NCI-H345 treated with DMSO at 0.1 percent for 48 hours (cell line): ENCODE measurements at regions not wholly inside any gene's neighbourhood (a gene's known extent, or its start where the extent isn't known, plus 50 kb on each side); places are given as distances from the start of the nearest gene placed in this dataset.
A peak's percentile ranks its signal among the peaks of the same experiment; 100 is the strongest.

Source experiments
- DNase-seq: peaks from one replicate; lab custom pipeline; 2025; ENCODE audit not compliant: unreplicated experiment; lab: John Stamatoyannopoulos, UW

DNA sequence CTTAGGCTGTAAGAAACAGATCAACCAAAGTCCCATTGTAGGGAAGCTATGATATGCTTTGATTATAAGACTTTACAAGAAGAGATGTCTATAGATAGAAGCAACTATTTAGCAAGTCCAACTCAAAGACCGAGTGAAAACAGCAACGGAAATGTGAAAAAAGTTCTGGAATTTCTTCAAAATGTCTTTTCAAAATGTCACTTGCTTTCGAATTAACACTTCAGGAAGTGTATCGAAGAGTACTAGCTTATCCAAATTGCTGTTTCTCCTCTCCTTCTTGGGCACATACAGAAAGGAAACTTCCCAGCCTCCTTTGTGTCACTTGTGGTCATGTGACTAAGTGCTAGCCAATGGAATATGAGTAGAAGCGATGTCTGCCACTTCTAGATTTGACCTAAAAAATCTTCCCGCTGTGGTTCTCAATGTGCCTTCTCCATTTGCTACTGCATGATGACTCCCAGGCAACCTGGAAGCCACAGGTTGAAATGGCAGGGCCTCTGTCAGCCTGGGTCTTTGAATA is 89.9 kb downstream of the TSEN15 start:
- no peak for DNase-seq

DNA sequence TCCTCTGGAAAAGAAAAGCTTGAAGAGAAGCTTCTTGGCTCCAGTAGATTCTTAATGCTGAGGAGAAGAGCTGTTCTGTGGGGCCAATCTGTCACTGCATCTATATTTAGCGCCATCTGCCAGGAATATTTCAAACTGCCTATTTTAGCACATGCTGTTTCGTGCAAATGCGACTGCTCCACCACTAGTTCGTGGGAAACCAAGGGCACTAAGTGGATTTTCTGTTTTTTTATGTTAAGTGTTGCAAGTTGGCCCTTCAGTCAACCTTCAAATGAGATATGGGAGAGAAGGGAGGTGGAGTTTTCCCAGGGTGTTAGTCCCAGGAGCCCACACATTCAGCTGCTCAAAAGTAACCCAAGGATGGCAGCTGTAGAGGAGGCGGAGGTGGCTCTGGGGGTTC is 91.9 kb downstream of the TSEN15 start:
- no peak for DNase-seq

DNA sequence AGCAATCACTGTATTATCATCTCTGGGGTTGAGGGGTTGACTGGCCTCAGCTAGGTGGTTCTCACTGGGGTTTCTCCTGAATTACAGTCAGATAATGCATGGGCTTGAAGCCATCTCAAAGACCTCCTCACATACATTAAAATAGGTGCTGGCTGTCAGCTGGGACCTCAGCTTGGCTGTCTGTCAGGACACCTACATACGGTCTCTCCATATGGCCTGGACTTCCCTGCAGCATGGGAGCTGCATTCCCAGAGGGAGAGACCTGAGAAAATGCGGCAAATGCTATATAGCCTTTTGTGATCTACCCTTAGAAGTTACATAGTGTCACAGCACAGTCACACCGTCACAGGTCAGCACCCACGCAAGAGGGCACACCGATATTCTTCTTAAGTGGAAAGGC is 93.6 kb downstream of the TSEN15 start:
- no peak for DNase-seq

DNA sequence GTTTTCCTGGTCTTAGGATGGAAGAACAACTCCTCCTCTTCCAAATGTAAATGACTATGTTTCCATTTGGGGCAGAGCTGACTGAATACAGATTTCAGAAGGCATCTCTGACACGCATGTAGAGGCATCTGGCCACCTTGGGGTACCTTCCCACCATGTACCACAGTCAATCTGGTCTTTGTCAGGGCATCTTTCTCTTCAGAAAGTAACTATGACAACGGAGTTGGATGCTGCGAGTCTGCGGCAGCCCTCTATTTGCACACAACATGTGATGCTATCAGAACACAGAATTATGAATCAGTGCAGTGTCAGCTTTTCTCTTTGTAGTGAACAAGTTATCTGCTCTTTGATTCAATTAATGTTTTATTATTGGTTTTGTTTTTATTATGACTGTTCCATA is 94.7 kb downstream of the TSEN15 start:
- no peak for DNase-seq

DNA sequence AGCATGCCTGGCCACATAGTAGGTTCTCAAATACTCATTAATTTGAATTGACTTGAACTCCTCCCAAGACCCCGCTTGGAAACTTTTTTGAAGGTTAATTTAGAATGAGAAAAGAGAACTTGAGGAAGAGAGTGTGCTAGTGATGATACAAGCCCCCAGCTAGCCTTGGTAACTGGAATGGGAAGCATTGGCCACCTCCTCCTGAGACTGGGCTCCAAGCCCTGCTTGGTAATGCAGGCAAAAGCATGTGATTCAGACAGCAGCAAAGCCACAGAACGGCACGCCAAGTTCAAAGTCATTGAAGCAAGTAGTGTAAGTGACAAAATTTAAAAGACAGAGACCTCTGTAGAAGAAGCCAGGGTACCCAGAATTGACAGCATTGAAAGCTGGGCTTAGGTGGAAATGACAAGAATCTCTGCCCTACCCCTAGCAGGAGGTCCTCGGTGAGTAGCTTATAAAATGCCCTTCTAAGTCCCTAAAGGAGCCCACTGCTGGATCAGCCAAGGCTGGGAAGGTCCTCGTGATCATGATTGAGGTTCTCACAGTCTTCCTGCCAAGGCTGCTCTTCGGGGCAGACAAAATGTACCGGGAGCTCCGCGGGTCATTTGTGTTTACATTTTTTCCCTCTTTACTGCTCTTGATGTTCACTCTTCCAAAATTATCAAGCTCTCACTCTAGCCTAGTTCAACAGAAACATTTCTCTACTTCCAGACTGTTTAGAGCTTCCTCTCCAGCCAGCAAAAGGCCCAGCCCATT is 99.4 kb downstream of the TSEN15 start:
- no peak for DNase-seq

DNA sequence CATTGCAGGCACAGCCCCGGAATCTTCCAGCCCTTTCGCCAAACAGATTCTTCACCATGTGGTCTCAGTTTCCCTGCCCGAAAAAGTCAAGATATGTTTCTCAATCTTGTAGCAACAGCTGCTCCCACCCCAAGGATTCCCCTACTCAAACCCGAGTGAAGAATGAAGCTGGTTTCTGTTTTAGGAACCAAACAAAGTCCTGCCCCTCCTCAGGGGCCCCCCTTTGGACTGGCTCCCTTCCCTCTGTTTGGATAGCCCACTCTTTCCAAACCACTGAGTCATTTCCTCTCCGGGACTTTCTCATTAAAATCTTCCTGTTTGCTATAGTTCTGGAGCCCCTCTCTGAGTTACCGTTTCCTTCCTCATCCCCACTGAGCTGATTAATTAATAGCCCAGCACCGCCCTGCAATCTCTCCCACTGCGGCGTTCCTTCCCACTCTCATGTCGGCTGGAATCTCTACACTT is 100.9 kb downstream of the TSEN15 start:
- no peak for DNase-seq

DNA sequence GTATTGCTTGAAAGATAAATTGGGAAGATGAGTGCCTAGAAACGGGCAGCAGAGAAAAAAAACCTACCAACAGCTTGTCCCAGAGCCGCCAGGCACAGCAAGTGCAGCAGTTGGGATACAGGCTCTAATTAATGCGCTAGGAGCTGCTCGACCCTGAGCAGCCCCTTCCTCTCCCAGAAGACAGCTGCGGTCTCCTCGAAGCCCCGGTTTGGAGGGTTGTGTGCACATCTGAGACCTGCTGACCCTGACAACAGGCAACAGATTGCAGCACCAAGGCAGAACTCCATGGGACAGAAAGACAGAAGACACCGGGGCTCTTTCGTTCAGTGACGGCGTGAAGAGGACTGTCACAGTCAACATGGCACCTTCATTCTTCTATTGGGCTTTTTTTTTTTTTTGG is 101.4 kb downstream of the TSEN15 start:
- no peak for DNase-seq

DNA sequence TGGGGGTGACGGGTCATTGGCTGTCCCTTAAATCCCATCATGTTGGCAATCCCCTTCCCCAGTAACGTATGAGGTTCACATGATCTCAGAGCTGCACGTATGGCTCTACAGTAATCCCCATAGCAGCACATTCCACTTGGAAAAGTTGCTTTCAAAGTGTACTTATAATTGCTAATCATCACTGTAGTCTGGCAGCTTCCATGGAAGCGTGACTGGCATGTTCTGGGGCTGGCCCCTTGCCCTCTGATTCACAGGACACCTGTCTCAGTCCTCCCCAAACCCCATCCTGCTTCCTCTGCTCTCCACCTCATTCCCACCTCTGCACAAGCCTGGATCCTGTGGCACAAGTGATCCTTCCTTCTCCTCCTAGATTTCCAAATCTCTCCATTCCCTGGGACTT is 102.2 kb downstream of the TSEN15 start:
- DNase-seq: no peak

DNA sequence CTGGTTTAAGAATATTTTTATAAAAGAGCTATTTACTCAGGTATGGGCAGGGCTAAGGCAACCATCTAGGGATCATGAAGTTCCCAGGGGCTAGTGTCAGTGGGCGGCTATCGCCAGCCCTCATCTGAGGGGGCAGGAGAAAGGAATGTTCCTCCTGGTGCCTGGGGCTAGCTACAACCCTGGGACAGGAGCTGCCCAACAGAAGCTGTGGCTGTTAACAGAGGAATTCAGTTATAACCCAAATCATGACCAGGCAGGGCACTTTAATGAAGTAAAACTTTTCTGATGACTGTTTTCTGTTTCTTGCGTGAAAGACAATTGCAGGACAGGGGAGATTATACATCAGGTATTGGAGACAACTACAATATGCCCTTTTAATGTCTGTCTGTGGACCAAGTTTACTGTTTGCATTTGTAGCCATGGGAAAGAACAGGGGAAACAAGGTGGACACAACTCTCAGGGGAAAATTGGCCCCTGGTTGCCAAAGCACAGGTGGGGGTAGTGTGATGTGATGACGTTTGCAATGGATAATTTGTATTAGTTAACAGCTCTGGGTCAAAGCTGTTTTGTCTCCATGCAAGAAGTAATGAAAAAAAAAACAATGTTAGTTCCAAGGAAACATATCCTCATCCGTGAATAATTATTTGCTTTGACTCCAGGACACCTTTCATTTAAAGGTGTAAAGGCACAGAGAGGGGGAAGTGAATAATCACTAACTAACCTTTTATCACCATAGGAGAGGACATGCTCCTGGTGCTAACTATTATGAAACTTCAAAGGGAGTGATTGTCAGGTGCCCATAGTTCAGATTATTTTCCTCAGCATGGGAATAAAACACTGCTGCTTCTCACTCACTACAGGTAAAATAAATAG is 105.2 kb downstream of the TSEN15 start:
- DNase-seq: peak; percentile 59

DNA sequence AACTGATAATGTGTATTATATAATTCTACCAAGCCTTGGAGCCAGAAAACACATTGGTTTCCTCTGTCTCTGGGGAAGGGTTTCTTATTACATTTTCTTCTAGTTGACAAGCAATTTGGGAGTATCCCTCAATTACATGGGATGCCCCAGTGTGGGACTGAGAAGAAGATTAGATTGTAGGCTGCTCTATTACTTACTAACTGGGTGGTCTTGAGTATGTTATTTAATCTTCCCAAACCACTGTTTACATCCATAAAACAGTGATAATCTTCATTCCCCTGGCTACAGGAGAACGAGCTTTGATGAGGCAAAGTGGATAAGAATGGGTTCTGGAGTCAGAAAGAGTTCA is 105.8 kb downstream of the TSEN15 start:
- no peak for DNase-seq

DNA sequence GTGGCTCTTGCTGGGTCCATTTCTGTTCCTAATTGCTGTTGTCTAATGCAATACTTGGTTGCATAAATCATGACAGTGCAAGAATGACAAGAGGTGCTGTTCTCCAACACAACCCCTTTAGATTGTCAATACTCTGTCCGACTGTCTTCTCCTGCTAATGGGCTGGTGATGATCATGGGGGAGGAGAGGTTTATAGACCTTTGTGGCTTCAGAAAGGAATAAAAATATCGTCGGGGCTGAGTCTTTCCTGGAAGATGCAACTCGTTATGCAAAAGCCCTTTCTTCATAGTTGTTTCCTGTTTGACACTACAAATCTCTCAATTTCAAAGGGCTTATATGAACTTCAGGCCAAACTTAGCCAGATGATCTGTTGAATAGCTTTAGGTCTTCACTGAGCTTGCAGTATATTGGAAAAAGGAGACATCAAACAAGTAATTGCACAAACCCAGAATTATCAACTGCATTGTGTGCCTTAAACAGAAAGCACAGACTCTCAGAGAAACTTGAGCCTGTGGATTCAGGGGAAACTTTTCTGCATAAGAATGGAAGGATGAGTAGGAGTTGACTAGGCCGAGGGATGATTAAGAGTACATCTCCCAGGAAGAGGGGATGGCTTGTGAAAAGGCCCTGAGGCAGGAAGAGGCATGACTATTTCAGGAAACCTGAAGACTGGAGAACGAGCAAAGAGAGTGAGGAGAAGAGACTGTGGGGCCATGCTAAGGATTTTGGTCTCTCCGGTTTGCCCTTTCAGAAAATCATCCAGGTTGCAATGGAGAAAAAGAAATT is 107.6 kb downstream of the TSEN15 start:
- no peak for DNase-seq

DNA sequence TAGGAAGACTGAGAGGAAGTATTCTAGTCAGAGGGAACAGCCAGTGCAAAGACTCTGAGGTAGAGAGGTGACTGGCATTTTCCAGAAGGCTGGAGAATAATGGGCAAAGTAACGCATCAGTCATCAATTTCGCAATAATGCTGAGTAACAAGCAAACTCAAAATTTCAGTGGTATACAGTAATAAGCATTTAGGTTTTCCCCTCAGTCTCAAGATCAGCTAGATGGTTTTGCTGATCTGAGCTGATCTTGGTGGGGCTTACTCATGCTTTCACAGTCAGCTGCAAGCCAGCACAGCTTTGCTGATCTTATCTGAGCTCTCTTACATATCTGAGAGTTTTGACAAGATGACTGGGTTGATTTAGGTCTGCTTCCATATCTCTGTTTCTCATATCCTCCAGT is 108.7 kb downstream of the TSEN15 start:
- DNase-seq: no peak

DNA sequence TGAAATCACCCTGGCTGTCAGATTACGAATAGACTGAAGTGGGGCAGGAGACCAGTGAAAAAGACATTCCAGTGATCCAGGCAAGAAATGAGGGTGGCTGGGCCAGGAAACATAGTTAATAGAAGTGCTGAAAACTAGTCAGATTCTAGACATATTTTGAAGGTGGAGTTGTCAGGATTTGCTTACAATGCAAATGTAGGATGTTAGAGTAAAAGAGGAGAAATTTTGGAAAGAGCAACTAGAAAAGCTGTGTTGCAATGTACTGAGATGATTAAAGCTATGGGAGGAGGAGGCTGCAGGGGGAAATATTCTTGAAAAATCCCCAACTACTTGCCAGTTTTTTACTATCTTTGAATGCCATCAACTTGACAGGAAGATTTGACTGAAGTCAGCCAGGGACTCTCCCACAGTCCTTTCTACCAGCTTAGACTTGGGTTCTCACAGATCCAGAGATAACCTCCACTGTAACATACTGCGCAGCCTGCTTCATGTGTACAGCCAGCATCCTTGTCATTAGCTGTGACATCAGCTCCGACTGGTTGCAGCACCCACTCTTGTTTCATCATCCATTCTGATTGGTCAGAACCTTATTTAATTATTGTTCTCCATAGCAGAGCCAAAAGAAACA is 109.7 kb downstream of the TSEN15 start:
- DNase-seq: no peak

DNA sequence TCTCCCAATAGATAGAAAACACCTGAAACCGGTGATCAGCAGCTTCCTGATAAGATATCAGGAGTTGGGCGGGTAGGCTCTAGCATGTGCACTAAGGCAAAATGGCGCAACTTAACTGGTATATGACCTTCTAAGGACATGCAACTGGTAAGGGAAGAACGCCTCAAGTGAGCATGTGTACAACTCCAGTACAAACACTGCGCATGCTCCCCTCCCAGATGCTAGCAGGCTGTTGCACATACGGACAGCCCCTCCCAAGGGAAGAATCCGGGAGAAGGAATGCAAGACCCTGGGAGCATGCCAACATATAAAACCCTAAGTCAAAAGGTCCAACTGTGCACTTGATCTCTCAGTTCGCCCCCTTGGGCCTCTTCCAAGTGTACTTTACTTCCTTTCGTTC is 110.8 kb downstream of the TSEN15 start:
- DNase-seq: no peak

DNA sequence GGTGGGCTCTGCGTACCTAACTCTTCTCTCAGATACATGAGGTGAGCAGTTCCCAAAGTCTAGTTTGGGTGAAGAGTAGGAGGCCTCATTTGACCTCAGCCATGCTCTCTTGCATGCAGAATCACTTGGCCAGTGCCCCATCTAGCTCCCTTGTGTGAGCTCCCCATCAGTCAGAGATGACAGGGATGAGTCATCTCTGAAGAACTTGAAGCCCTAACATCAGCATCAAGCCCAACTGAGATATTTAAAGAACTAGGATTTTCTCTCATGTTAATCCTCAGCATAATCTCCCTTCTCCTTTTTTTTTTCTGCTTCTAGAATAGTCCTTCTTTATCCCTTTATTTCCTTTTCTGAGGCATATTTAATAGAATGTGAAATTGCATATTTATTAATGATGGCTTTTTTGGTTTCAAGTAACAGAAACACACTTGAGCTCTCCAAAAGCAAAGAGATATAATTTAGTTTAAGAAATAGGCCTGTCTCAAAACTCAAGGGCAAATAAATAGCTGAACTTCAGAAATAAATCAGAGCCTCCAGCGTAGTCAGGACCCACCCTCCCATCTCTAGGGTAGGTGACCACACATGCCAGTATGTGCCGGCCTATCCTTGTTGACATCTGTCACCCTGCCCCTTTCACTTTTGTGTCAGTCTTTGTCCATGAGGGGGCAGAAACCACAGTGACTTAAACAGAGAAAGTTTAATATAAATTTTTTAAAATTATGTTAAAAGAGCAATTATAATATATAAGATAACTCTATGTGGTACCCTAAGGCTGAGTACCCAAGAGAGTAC is 112.3 kb downstream of the TSEN15 start:
- no peak for DNase-seq

DNA sequence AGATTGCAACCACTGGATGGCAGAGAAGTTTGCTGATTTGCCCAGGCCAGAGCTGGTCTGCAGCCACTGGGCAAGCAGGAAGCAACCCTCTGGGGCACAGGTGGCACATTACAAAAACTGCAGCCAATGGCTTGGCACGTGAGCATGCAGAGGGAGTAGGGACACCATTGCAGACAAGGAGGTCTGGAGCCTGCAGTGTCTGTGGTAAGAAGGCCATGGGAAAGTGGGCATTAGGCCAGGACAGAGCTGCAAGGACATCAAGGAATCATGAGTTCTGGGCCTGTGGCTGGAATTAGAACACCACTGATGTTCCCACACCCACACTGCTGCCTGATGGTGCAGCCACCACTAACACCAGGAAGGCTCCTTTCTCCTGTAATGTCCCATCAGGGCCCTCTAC is 113.0 kb downstream of the TSEN15 start:
- no peak for DNase-seq

DNA sequence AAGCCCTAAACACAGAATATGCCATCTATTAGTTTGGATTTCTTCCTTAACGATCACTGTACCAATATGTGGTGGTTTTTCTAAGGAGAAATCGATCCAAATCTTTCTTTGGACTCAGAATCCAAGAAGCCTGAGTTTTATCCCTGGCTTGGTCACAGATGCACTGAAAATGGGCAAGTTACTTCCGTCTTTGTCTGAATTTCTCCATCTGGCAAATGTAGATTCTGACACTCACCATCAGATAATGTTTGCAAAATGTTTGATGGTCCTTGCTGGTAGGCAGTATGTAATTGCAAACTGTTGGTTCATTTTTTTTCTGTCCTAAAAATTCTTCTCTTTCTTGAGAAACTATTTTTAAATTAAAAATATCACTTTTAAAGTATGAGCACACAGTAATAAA is 115.0 kb downstream of the TSEN15 start:
- no peak for DNase-seq

DNA sequence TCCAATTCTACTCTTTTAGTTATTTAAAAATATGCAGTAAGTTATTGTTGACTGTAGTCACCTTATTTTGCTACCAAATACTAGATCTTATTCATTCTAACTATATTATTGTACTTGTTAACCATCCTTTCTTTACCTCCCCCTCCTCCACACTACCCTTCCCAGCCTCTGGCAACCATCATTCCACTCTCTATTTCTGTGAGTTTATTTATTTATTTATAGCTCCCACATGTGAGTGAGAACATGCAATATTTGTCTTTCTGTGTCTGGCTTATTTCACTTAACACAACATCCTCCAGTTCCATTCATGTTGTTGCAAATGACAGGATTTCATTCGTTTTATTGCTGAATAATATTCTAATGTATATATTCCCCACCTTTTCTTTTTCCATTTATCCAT is 115.8 kb downstream of the TSEN15 start:
- DNase-seq: no peak

DNA sequence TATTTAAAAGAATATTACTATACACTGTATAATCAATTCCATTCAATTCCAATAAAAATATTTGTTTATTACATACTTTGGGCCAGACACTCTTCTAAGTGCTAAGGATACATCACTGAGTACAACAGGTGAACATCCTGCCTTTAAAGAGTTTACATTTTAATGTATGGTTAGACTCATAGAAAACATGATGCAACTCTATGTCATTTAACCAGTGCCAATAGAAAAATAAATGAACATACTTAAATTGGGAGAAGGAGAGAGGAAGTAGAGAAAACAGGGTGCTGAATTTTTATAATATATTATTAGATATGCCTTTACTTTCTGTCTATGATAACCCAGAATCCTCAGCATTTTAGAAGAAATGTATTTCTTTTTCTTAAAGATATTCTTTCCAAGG is 119.2 kb downstream of the TSEN15 start:
- no peak for DNase-seq

DNA sequence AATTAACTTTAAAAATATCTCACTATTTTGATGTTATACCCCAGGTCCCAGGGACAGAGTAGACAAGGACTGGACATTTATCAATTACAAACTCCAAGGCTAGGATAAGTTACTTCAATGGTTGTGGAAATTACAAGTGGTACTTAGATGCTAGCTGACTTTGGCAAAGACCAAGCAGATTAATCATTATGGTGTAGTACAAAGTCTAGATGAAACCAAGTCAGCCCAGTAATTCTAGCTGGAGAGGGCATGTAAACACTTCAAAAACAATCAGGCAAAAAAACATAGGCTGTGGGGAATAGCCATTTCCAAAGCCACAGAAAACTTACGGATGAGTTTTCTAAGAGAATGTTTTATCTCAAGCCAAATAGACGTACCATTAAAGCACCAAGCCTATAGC is 124.5 kb downstream of the TSEN15 start:
- peak; percentile 10 for DNase-seq
